ENCODE measurements at regions not wholly inside any gene's neighbourhood (a gene's known extent, or its start where the extent isn't known, plus 50 kb on each side); places are given as distances from the start of the nearest gene placed in this dataset.

- DNase-seq (ENCODE audit: low read depth, low spot score) (no peak), ATAC-seq (no peak)
- no peaks in the 10 kb centered on the region for H3K79me2 ChIP-seq (ENCODE audit: insufficient read depth, low read length)
- H3K9me2 ChIP-seq (ENCODE audit: insufficient read depth), result no peaks in the 10 kb centered on the region
- H3K27ac ChIP-seq (ENCODE audit: low read depth, low read length), result no peak overlapping the region
- H3K9me3 ChIP-seq (ENCODE audit: control insufficient read depth in 1 of 2, insufficient read depth in 1 of 2, low read depth in 1 of 2, low read length in 2 of 2), result no peaks in the 10 kb centered on the region
- no peaks in the 10 kb centered on the region for H4K20me1 ChIP-seq (ENCODE audit: insufficient read depth)
- H2AFZ ChIP-seq (ENCODE audit: low read depth, low read length, poor library complexity, severe bottlenecking), result no peak overlapping the region
- intact Hi-C loops (cut with micrococcal nuclease), result no loop called here
- ChIA-PET CTCF (no interaction called here), POLR2A (no interaction called here), RAD21 (ENCODE audit: low non-redundant PET in 1 of 2, low total read pairs in 2 of 2, uncharacterized antibody in 2 of 2, unreplicated experiment in 2 of 2) (no interaction called here)
- no peak overlapping the region for H3K4me2 ChIP-seq (ENCODE audit: low read length)
- no peak for TF ChIP-seq CEBPB (IDR thresholded peaks at IDR 0.05; ENCODE audit: low read depth)
- TF ChIP-seq SP1 (IDR thresholded peaks at IDR 0.05; ENCODE audit: low read depth), result no peak
- no peak for TF ChIP-seq ATF3 (IDR thresholded peaks at IDR 0.05)
- no peak for TF ChIP-seq ZNF274 (IDR thresholded peaks at IDR 0.05; ENCODE audit: low read depth, low read length)
- no peak for TF ChIP-seq EZH2phosphoT487 (IDR thresholded peaks at IDR 0.05; ENCODE audit: borderline replicate concordance)
- no peak for TF ChIP-seq EGR1 (IDR thresholded peaks at IDR 0.05; ENCODE audit: low read depth)
- no peak for TF ChIP-seq TCF7L2 (IDR thresholded peaks at IDR 0.05; ENCODE audit: borderline replicate concordance, extremely low read depth, insufficient read depth, insufficient read length)
- no peak for TF ChIP-seq POLR2AphosphoS5 (IDR thresholded peaks at IDR 0.05; ENCODE audit: low read depth, low read length)
- H3K36me3 ChIP-seq (ENCODE audit: control insufficient read depth in 1 of 2, insufficient read depth in 2 of 2, low read length in 2 of 2), result no peaks in the 10 kb centered on the region
- H3K4me1 ChIP-seq (ENCODE audit: control insufficient read depth in 1 of 2, insufficient read depth in 2 of 2, low read length in 2 of 2), result no peaks in the 10 kb centered on the region
- no peak overlapping the region for H3K9ac ChIP-seq (ENCODE audit: low read length)
- BruUV-seq (replicated peaks), result no TSS peak
- H3K4me3 ChIP-seq (replicated peaks in 1 of 2; ENCODE audit: low read depth in 1 of 2, low read length in 2 of 2), result no peak overlapping the region
- H3K27me3 ChIP-seq (ENCODE audit: insufficient read depth, low read length), result no peaks in the 10 kb centered on the region
Observed at GRCh38 chr4:156556336-156556735, 415.3 kb downstream of the PDGFC start.

GRCh38 chr4:156553659-156554058 is 417.9 kb downstream of the PDGFC start:
- H3K79me2 ChIP-seq (ENCODE audit: insufficient read depth, low read length), result no peaks in the 10 kb centered on the region
- no peaks in the 10 kb centered on the region for H3K27me3 ChIP-seq (ENCODE audit: insufficient read depth, low read length)
- TF ChIP-seq ZNF274 (IDR thresholded peaks at IDR 0.05; ENCODE audit: low read depth, low read length), result no peak
- TF ChIP-seq SRF (IDR thresholded peaks at IDR 0.05; ENCODE audit: low read depth), result no peak
- TF ChIP-seq JUND (IDR thresholded peaks at IDR 0.05), result no peak
- TF ChIP-seq YY1 (IDR thresholded peaks at IDR 0.05; ENCODE audit: extremely low read depth, insufficient replicate concordance, low read depth, low read length), result no peak
- TF ChIP-seq EGR1 (IDR thresholded peaks at IDR 0.05; ENCODE audit: low read depth), result no peak
- TF ChIP-seq MAX (IDR thresholded peaks at IDR 0.05), result no peak
- TF ChIP-seq CTCF (IDR thresholded peaks at IDR 0.05 in 2 of 3, conservative IDR thresholded peaks at IDR 0.05 in 1 of 3; ENCODE audit: borderline replicate concordance in 1 of 3, insufficient read depth in 1 of 3, low read depth in 2 of 3, low read length in 2 of 3), result no peak
- no peak for TF ChIP-seq CEBPB (IDR thresholded peaks at IDR 0.05; ENCODE audit: low read depth)
- no peak for TF ChIP-seq SP1 (IDR thresholded peaks at IDR 0.05; ENCODE audit: low read depth)
- TF ChIP-seq REST (IDR thresholded peaks at IDR 0.05; ENCODE audit: low read depth), result no peak
- H3K9me3 ChIP-seq (ENCODE audit: control insufficient read depth in 1 of 2, insufficient read depth in 1 of 2, low read depth in 1 of 2, low read length in 2 of 2), result no peaks in the 10 kb centered on the region
- H3K9me2 ChIP-seq (ENCODE audit: insufficient read depth), result no peaks in the 10 kb centered on the region
- no peak overlapping the region for H3K27ac ChIP-seq (ENCODE audit: low read depth, low read length)
- no TSS peak for BruUV-seq (replicated peaks)
- H3K4me3 ChIP-seq (replicated peaks in 1 of 2; ENCODE audit: low read depth in 1 of 2, low read length in 2 of 2), result no peak overlapping the region
- ATAC-seq (no peak), DNase-seq (ENCODE audit: low read depth, low spot score) (no peak)
- intact Hi-C loops (cut with micrococcal nuclease), result no loop called here
- no peak overlapping the region for H2AFZ ChIP-seq (ENCODE audit: low read depth, low read length, poor library complexity, severe bottlenecking)
- no peaks in the 10 kb centered on the region for H3K4me1 ChIP-seq (ENCODE audit: control insufficient read depth in 1 of 2, insufficient read depth in 2 of 2, low read length in 2 of 2)
- H3K4me2 ChIP-seq (ENCODE audit: low read length), result no peak overlapping the region
- H4K20me1 ChIP-seq (ENCODE audit: insufficient read depth), result no peaks in the 10 kb centered on the region
- H3K36me3 ChIP-seq (ENCODE audit: control insufficient read depth in 1 of 2, insufficient read depth in 2 of 2, low read length in 2 of 2), result no peaks in the 10 kb centered on the region
- ChIA-PET RAD21 (ENCODE audit: low non-redundant PET in 1 of 2, low total read pairs in 2 of 2, uncharacterized antibody in 2 of 2, unreplicated experiment in 2 of 2) (no interaction called here), POLR2A (no interaction called here), CTCF (no interaction called here)
- H3K9ac ChIP-seq (ENCODE audit: low read length), result no peak overlapping the region

Measured in HCT116 (cell line).